ENCODE measurements at regions not wholly inside any gene's neighbourhood (a gene's known extent, or its start where the extent isn't known, plus 50 kb on each side); places are given as distances from the start of the nearest gene placed in this dataset.

DNA sequence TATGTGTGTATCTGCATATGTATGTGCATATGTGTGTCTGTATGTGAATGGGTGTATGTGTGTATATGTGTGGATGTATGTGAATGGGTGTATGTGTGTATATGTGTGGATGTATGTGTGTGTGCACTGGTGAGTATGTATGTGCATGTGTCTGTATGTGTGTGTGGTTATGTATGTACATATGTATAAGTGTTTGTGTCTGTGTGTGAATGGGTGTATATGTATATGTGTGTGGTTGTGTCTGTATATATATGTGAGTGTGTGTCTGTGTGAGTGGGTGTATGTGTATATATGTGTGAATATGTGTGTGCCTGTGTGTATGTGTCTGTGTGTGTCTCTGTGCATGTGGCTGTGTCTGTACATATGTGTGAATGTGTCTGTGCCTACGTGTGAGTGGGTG is 748.4 kb upstream of the HS6ST1 start:
- Histone ChIP-seq H3K27ac (ENCODE audit: insufficient read depth, low read depth, low read length, poor library complexity, severe bottlenecking) (no peak overlapping the region), H3K9me3 (ENCODE audit: control insufficient read depth, low read length) (no peaks in the 10 kb centered on the region), H3K4me3 (ENCODE audit: insufficient read depth, low read depth, low read length) (no peak overlapping the region), H3K4me1 (ENCODE audit: control insufficient read depth, insufficient read depth, low read length) (peaks cover 4% of the 10 kb centered on the region), H3K27me3 (ENCODE audit: control insufficient read depth, insufficient read depth, low read length, poor library complexity, severe bottlenecking) (no peaks in the 10 kb centered on the region), H3K36me3 (ENCODE audit: control insufficient read depth, insufficient read depth, low read length) (no peaks in the 10 kb centered on the region)
- 86 to 89% methylated on average over 1 of the region's 1 CpG for WGBS, 2 experiments

DNA sequence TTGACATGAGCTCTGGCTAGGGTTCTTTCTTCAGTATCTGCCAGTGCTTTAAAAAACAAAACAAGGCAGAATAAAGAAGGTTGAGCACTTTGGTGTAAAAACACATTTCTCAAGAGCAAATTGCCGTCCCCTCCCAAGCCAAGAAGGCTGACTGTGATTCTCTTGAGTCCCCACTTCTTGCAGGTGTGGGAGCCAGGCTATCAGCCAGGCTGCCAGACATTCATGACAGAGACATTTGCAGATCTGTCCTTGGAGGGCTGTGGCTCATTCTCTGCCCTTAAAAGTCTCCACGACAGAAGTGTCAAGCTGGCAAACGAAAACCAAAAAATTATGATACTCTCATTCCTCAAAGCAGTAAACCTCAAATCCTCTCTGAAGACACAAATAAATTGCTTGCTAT is 749.3 kb upstream of the HS6ST1 start:
- no peaks in the 10 kb centered on the region for H3K27me3 ChIP-seq (ENCODE audit: control insufficient read depth, insufficient read depth, low read length, poor library complexity, severe bottlenecking)
- H3K9me3 ChIP-seq (ENCODE audit: control insufficient read depth, low read length): no peaks in the 10 kb centered on the region
- peaks cover 4% of the 10 kb centered on the region for H3K4me1 ChIP-seq (ENCODE audit: control insufficient read depth, insufficient read depth, low read length)
- WGBS, 2 experiments: 93 to 94% methylated on average over 3 of the region's 3 CpGs
- no peak overlapping the region for H3K4me3 ChIP-seq (ENCODE audit: insufficient read depth, low read depth, low read length)
- no peaks in the 10 kb centered on the region for H3K36me3 ChIP-seq (ENCODE audit: control insufficient read depth, insufficient read depth, low read length)
- H3K27ac ChIP-seq (ENCODE audit: insufficient read depth, low read depth, low read length, poor library complexity, severe bottlenecking): no peak overlapping the region

DNA sequence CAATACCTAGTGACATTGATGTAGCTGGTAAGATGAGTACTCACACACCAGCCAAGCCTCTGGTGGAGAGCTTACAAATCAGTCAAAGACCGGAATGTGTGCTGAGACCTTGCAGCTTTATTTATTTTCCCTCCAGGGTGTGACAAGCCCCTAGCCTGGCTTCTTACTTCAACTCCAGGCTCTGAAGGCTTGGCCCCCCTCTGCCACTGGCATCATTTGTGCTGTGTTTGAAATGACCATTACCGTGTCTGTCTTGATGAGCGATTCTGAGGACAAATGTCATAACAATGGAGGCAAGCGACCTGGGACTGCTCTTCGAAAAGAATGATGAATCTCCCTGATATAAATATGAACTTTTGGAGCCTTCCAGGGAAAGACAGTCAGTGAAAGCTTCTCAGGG is 749.9 kb upstream of the HS6ST1 start:
- Histone ChIP-seq H3K36me3 (ENCODE audit: control insufficient read depth, insufficient read depth, low read length) (no peaks in the 10 kb centered on the region), H3K27ac (ENCODE audit: insufficient read depth, low read depth, low read length, poor library complexity, severe bottlenecking) (no peak overlapping the region), H3K9me3 (ENCODE audit: control insufficient read depth, low read length) (no peaks in the 10 kb centered on the region), H3K27me3 (ENCODE audit: control insufficient read depth, insufficient read depth, low read length, poor library complexity, severe bottlenecking) (no peaks in the 10 kb centered on the region), H3K4me3 (ENCODE audit: insufficient read depth, low read depth, low read length) (no peak overlapping the region), H3K4me1 (ENCODE audit: control insufficient read depth, insufficient read depth, low read length) (peaks cover 4% of the 10 kb centered on the region)
- WGBS, 2 experiments: 87 to 90% methylated on average over 5 of the region's 5 CpGs

DNA sequence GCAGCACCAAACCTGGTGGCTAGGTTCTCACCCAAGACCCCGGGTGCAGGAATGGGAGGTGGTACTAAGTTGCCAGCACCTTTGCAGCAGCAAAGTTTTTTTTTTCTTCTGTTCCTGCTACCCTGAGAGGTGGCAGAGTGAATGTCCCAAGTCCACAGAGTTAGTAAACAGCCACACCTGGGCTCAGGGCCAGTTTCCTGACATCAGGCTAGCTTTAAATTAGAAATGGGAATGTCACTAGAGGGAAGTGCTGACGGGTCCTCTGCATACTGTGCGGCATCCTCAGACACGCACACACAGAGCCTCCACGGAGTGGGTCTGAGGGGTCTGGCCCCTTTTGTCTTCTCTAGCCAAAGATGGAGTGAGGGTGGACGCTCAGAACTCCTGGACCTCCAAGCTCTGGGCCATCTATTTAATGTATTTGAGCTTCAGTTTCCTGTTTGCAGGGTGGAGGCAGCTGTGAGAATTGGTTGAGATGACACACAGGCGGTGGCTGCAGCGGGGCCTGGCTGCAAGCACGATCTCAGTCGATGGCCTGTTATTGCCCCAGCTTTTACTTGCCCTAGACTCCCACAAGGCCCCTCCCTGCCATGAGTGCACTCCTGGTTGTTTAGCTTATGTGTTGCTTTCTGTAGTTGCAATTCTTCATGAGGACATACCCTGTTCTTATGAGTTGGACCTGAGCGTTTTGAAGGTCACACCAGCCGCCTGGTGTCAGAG is 751.4 kb upstream of the HS6ST1 start:
- Histone ChIP-seq H3K36me3 (ENCODE audit: control insufficient read depth, insufficient read depth, low read length) (no peaks in the 10 kb centered on the region), H3K4me1 (ENCODE audit: control insufficient read depth, insufficient read depth, low read length) (peaks cover 4% of the 10 kb centered on the region)
- WGBS, 2 experiments: 95 to 98% methylated on average over 12 of the region's 12 CpGs

DNA sequence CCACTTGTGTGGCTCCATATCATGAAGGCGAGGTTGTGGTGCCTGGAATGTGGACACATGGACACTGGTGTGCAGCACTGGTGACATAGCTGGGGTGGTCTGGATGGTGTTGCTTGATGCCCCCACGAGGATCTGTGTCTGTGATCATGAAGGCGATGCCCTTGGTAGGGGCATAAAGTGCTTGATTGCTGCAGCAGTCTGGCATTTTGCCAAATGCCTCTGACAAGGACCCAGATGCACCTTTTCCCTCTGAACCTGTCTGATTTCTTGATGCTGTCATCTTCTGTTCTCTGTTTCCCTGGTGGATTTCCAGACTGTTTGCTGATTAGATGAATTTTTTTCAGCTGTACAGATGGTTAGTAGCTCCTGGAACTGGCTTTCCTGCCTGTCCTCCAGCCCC is 752.0 kb upstream of the HS6ST1 start:
- Histone ChIP-seq H3K4me1 (ENCODE audit: control insufficient read depth, insufficient read depth, low read length) (peaks cover 4% of the 10 kb centered on the region), H3K4me3 (ENCODE audit: insufficient read depth, low read depth, low read length) (no peak overlapping the region), H3K27ac (ENCODE audit: insufficient read depth, low read depth, low read length, poor library complexity, severe bottlenecking) (no peak overlapping the region), H3K9me3 (ENCODE audit: control insufficient read depth, low read length) (no peaks in the 10 kb centered on the region), H3K36me3 (ENCODE audit: control insufficient read depth, insufficient read depth, low read length) (no peaks in the 10 kb centered on the region), H3K27me3 (ENCODE audit: control insufficient read depth, insufficient read depth, low read length, poor library complexity, severe bottlenecking) (no peaks in the 10 kb centered on the region)
- WGBS, 2 experiments: 91 to 96% methylated on average over 3 of the region's 3 CpGs

More for the DNA sequence above, 751.4 kb upstream of the HS6ST1 start:
- Histone ChIP-seq H3K9me3 (ENCODE audit: control insufficient read depth, low read length) (no peaks in the 10 kb centered on the region), H3K4me3 (ENCODE audit: insufficient read depth, low read depth, low read length) (no peak overlapping the region), H3K27me3 (ENCODE audit: control insufficient read depth, insufficient read depth, low read length, poor library complexity, severe bottlenecking) (no peaks in the 10 kb centered on the region), H3K27ac (ENCODE audit: insufficient read depth, low read depth, low read length, poor library complexity, severe bottlenecking) (no peak overlapping the region)

DNA sequence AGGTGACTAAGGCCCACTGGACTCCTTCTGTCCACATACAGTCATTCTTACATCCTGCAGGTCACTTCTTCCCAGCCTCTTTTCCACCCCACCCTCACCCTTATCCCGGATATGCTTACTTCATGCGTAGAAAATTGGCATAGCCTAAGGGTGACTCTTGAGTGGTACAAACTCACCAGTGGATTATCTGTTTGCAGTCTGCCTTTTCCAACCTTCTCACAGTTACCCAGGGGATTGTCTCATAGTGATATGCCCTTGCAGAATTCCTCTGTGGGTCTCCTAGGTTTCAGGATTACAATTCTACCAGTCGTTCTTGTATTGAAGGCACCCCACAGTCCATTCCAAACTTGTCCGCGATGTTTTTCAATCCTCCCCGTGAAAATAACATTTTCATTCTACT is 752.9 kb upstream of the HS6ST1 start:
- no peak overlapping the region for H3K4me3 ChIP-seq (ENCODE audit: insufficient read depth, low read depth, low read length)
- no peaks in the 10 kb centered on the region for H3K27me3 ChIP-seq (ENCODE audit: control insufficient read depth, insufficient read depth, low read length, poor library complexity, severe bottlenecking)
- H3K4me1 ChIP-seq (ENCODE audit: control insufficient read depth, insufficient read depth, low read length): peaks cover 4% of the 10 kb centered on the region
- 90 to 91% methylated on average over 6 of the region's 6 CpGs for WGBS, 2 experiments
- H3K27ac ChIP-seq (ENCODE audit: insufficient read depth, low read depth, low read length, poor library complexity, severe bottlenecking): no peak overlapping the region
- no peaks in the 10 kb centered on the region for H3K9me3 ChIP-seq (ENCODE audit: control insufficient read depth, low read length)
- H3K36me3 ChIP-seq (ENCODE audit: control insufficient read depth, insufficient read depth, low read length): no peaks in the 10 kb centered on the region

DNA sequence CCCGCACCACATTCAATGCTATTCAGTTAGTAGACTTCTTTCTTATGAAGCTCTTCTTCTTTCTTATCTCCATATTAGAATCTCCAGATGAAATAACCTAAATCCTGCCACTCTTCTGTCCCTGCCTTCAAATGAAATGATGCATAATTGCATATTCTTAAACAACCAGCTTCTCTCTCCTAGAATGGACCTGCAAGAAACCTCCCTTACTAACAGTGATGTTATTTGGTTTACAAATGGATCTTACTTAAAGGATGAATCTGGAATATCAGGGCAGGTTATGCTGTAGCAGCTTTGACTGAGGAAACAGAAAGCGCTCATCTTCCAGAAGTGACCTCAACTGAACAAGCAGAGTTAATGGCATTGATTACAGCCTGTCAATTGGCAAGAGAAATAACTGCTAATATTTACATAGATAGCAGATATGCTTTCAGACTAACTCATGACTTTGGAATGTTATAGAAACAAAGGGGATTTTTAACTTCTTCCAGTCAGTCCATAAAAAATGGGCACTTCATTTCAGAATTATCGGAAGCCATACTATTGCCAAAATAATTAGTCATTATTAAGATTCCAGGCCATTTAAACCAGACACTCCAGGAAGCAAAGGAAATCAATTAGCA is 755.7 kb upstream of the HS6ST1 start:
- Histone ChIP-seq H3K4me1 (ENCODE audit: control insufficient read depth, insufficient read depth, low read length) (no peaks in the 10 kb centered on the region), H3K27ac (ENCODE audit: insufficient read depth, low read depth, low read length, poor library complexity, severe bottlenecking) (no peak overlapping the region), H3K4me3 (ENCODE audit: insufficient read depth, low read depth, low read length) (no peak overlapping the region), H3K27me3 (ENCODE audit: control insufficient read depth, insufficient read depth, low read length, poor library complexity, severe bottlenecking) (no peaks in the 10 kb centered on the region), H3K36me3 (ENCODE audit: control insufficient read depth, insufficient read depth, low read length) (no peaks in the 10 kb centered on the region), H3K9me3 (ENCODE audit: control insufficient read depth, low read length) (no peaks in the 10 kb centered on the region)
- WGBS, 2 experiments: 93 to 97% methylated on average over 3 of the region's 3 CpGs

DNA sequence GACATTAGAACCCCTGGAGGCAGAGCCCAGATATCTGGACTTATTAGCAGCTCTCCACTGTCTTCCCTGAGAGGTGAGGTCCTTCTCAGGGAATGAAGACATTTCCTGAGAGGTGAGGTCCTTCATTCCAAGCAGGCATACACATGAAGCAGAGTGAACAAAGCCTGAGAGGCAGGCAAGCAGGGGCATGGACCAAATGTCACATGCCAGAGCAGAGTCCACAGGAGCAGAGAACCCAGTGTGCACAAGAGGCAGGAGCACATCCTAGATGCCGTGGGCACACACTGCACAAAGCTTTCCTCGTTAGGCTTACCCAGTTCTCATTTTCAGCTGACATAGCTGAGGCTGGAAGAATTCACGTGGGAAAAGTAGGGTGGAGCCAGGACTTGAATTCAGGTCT is 759.9 kb upstream of the HS6ST1 start:
- WGBS, 2 experiments: 88 to 95% methylated on average over 3 of the region's 3 CpGs
- Histone ChIP-seq H3K36me3 (ENCODE audit: control insufficient read depth, insufficient read depth, low read length) (no peaks in the 10 kb centered on the region), H3K4me1 (ENCODE audit: control insufficient read depth, insufficient read depth, low read length) (no peaks in the 10 kb centered on the region), H3K4me3 (ENCODE audit: insufficient read depth, low read depth, low read length) (no peak overlapping the region), H3K27me3 (ENCODE audit: control insufficient read depth, insufficient read depth, low read length, poor library complexity, severe bottlenecking) (no peaks in the 10 kb centered on the region), H3K27ac (ENCODE audit: insufficient read depth, low read depth, low read length, poor library complexity, severe bottlenecking) (no peak overlapping the region), H3K9me3 (ENCODE audit: control insufficient read depth, low read length) (no peaks in the 10 kb centered on the region)

DNA sequence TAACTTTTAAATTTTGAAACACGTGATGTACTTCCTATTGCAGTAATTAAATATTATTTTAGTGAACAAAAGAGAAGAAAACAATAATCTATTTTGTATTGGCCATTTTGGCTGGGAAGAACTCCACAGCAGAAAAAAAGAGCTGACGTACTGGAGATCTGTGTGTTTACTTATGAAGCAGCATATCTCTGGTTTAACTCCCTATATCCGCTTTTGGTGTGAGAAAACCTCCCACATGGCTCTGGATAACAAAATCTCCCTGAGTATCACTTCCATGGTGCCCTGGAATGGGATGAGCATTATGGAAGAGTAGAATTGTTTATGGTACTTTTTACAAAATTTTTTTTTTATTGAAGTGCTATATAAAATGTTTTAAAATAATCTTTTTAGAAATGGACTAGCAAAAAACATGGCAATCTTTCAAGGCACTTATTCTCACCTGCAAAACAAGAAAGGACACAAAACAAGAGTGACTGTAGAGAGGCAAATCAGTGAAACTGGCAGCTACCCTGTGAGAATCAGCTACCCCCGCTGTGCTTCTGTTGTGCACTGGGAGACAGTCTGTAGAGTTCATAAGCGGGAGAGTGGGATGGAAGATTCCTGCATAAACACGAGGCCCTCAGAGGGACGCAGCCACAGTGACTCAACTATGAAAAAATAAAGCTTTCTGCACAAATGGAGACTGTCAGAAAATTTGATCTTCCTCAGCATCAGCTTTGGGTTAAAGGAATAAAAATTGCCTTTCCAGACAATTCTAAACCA is 762.2 kb upstream of the HS6ST1 start:
- no peaks in the 10 kb centered on the region for H3K27me3 ChIP-seq (ENCODE audit: control insufficient read depth, insufficient read depth, low read length, poor library complexity, severe bottlenecking)
- no peaks in the 10 kb centered on the region for H3K4me1 ChIP-seq (ENCODE audit: control insufficient read depth, insufficient read depth, low read length)
- no peak overlapping the region for H3K4me3 ChIP-seq (ENCODE audit: insufficient read depth, low read depth, low read length)
- H3K36me3 ChIP-seq (ENCODE audit: control insufficient read depth, insufficient read depth, low read length): no peaks in the 10 kb centered on the region
- no peak overlapping the region for H3K27ac ChIP-seq (ENCODE audit: insufficient read depth, low read depth, low read length, poor library complexity, severe bottlenecking)
- H3K9me3 ChIP-seq (ENCODE audit: control insufficient read depth, low read length): no peaks in the 10 kb centered on the region
- WGBS, 2 experiments: 40 to 48% methylated on average over 6 to 7 of the region's 7 CpGs

DNA sequence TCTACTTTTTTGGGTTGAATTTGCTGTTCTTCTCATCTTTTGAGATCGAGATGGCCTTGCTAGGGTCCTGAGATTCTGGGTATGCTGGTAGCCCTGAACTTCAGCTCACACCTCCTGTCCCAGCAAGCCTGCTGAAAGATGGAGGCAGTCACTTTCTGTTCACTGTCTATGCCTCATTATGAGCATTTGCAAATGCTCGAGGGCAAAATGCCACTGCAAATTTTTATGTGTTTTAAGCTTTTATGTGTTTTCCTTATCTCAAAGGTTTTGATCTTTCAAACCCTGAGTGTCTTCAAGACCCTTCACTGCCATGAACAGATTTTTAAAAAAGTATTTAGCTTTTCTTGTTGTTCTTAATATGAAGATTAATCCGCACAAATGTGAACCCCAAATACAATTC is 766.7 kb upstream of the HS6ST1 start:
- Histone ChIP-seq H3K9me3 (ENCODE audit: control insufficient read depth, low read length) (no peaks in the 10 kb centered on the region), H3K27ac (ENCODE audit: insufficient read depth, low read depth, low read length, poor library complexity, severe bottlenecking) (no peak overlapping the region)
- 92 to 93% methylated on average over 3 of the region's 3 CpGs for WGBS, 2 experiments

More for the DNA sequence above, 766.7 kb upstream of the HS6ST1 start:
- no peaks in the 10 kb centered on the region for H3K27me3 ChIP-seq (ENCODE audit: control insufficient read depth, insufficient read depth, low read length, poor library complexity, severe bottlenecking)
- no peaks in the 10 kb centered on the region for H3K4me1 ChIP-seq (ENCODE audit: control insufficient read depth, insufficient read depth, low read length)
- H3K4me3 ChIP-seq (ENCODE audit: insufficient read depth, low read depth, low read length): no peak overlapping the region
- no peaks in the 10 kb centered on the region for H3K36me3 ChIP-seq (ENCODE audit: control insufficient read depth, insufficient read depth, low read length)
